Stromal cell of bone marrow (primary cell): ENCODE measurements at regions not wholly inside any gene's neighbourhood (a gene's known extent, or its start where the extent isn't known, plus 50 kb on each side); places are given as distances from the start of the nearest gene placed in this dataset.

ENCODE experiments used
- DNase-seq: peaks from one replicate; pipeline ENCODE4 v3.0.0-alpha.2; 2012; ENCODE audit warnings: low read depth

DNA sequence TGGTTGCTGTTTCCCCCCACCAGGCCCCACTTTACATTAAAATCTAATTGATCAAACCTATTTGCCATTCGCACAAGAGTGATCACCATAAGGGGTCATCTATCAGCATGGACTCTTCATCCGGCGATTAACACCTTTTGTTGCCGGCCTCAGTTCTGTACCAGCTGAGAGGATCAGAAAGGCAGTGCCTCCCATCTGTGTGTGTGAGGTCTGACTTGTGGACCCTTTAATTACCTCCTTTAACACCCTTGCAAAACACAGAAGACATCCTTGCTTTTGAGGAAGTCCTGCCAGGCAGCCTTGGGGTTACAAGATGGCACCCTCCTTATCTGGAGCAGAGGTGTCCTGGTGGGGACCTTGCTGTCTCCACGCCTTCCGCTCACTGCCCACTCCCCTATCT lies 77.2 kb upstream of the IRX3 start:
- no peak for DNase-seq

DNA sequence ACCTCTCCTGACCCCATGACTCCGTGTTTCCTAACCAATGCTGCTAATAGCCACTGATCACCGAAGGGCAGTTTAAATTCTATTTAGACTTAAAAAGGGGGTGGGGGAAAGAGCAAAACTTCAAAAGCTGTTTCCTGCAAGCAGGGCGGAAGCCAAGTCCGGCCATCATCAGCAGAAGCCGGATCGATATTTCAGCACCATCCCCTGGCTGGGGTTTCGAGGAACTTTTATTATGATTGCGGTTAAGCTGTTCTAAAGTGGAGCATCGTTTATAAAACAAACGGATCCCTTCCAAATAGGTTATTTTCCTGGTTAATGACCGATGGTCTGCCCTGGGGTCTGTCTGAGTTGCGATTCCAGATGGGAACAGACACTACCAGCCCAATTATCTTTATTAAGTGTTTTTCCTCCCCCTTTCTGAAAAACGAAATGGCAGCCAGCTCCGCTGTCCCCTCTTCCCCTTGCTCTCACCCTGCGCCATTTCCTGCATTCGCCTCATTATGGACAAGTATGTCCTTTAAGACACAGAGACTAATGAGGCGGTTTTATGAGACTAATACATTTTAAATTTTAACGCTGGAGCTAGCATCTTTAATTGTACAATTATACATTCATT lies 76.1 kb upstream of the IRX3 start:
- no peak for DNase-seq

DNA sequence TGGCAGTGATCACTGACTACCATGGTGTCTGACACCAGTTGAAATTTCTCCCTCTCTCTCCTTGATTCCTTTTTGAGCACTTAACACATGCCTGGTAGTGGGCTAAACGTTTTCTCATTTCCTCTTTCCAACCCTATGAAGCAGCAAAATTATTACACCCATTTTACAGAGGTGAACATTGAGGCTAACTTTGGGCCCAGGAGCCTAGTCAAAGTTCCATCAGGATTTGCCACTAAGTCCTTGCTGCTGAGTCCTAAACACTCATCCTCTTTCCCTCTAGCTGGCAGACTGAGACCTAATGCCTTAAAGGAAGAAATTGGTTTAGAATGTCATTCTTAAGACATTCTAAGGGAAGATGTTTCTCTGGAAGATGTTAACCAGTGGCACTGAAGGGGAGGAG lies 74.7 kb upstream of the IRX3 start:
- DNase-seq: no peak

DNA sequence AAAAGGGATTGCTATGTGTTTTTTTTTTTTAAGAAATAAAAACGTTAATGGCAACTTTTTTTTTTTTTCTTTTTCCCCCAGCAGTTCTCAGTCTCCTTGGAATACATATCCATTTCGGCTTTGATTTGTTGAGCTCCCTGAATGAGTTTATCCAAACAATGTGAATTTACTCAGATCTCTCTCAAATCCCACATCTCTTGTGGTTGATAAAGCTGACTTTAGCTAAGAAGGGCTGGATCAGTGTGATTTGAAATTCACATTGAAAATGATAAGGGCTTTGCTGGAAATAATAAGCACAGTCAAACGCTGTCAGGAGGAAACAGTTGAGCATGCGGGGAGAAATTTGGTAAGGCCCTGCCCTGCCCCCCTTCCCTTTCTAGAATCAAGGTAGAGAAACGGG lies 74.1 kb upstream of the IRX3 start:
- DNase-seq: no peak

DNA sequence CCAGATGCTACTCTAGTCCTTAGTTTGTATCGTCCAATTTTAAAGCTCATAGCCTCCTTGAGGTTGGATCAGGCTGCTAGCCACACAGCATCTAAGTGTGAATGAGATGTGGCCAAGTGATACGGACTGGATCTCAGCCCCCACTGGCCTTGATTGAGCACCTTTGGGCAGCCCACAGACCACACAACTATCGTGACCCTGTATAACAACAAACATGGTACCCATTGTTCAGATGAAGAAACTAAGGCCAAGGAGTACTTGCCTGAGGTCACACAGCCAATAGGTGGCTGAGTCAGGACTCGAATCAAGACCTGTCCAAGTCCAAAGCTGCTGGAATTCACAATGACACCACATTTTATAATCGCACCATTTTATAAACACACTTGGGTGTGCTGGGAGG lies 73.0 kb upstream of the IRX3 start:
- no peak for DNase-seq

DNA sequence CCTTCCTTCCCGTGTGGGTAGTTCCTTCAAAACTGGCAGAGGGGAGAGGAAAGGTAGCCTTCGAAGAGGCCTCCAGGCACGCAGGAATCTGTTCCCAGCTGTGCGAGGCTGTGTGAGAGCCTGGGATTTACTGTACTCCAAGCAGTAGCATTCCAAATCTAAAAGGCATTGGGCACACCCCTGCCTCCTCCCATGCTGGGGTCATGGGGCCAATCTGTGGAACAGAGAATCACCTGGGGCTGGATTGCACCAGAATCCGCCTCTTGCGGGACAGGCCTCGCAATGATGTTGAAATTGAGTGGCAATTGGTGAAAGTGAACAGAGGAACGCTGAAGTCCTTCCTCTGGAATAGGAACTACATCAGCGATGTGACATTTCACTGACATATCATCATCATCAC lies 72.5 kb upstream of the IRX3 start:
- no peak for DNase-seq

DNA sequence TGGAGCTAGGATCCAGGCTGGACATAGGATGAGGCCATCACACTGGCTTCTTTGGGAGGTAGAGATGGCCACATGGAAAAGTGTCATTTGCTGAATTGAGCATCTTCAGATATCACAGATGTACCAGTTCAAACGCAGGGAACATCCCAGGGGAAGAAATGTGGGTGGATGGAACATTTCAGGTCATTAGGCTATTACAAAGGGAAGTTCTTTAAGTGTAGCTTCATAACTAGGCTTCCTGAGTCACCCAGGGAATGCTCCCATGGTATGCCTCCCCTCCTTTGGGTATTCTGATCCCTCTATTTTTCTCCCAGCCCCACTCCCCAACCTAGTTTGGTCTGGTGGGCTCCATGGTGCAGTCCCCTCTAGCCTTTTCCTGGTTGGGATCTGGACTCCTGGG lies 69.8 kb upstream of the IRX3 start:
- DNase-seq: no peak

DNA sequence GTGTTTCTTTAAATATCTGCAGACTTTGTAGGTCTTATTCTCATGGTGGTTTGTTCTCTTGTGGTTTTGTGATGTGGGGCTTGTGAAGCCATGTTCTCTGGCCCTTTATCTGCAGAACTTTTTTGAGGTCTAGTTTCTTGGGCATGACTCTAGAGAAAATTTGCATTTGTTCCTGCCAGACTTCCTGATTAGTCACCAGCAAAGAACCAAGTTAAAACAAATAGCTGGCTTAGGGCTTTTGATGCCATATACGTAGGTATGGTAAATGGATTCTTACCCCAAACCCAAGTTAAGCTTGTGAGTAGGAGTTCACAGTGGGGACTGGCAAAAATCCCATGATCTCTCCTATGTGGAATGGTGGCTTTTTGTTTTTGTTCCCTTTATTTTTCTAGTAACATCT lies 68.7 kb upstream of the IRX3 start:
- DNase-seq: peak; percentile 64

DNA sequence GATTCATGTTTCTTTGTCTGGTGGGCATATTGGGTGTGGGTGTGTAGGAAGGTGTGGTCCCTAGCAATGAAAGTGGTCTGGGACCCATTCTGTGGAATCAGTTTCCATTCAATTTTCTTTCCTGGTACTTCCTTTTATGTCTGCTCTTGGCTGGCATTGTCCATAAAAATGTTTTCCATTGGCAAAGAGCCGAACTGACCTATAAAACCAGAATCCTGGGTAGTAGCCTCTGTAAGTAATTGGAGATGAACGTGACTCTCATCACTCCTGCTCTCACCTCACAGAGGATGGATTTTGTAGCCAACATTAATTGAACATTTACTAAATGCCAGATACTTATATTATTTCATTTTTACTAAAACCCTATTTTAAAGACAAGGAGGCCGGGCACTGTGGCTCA lies 66.5 kb upstream of the IRX3 start:
- DNase-seq: no peak

DNA sequence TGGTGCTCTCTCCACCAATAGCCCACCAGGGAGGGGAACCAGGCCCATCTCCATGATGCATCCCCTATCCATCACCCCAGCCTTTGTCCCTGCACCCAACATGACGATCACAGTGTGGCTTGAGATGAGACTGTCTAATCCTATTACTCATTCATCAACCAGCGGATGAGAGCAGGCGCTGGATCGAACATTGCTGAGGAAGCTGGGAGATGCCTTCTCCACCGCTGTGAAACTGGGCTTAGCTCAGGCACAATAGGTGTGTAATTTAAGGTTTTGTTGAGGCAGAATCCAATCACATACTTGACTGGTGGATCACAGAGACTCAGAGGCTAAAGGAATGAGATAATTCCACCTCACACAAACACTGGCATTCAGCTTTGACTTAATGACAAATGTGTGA lies 64.6 kb upstream of the IRX3 start:
- no peak for DNase-seq

DNA sequence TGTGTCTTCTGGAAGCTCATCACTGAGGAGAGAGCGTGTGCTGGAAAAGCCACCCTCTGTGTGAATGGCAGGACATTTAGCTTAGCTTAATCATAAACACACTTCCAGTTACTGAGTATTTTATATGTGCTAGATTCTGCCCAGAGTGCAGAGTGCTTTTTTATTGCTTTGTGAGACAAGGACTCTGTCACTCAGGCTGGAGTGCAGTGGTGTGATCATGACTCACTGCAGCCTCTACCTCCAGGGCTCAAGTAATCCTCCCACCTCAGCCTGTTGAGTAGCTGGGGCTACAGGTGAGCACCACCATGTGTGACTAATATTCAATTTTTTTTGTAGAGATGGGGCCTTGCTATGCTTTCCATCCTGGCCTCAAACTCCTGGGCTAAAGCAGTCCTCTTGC lies 61.4 kb upstream of the IRX3 start:
- no peak for DNase-seq

DNA sequence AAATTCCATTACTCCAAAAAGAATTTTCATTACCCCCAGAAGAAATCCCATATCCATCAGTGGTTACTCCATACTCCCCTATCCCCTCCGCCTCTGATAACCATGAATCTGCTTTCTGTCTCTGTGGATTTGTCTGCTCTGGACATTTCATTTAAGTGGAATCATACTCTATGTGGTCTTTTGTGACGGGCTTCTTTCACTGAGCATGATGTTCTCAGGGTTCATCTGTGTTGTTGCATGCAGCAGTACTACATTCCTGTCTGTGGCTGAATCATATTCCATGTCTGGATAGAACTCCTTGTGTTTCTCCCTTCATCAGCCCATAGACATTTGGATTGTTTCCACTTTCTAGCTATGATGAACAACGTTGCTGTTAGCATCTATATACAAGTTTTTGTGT lies 59.5 kb upstream of the IRX3 start:
- DNase-seq: no peak

DNA sequence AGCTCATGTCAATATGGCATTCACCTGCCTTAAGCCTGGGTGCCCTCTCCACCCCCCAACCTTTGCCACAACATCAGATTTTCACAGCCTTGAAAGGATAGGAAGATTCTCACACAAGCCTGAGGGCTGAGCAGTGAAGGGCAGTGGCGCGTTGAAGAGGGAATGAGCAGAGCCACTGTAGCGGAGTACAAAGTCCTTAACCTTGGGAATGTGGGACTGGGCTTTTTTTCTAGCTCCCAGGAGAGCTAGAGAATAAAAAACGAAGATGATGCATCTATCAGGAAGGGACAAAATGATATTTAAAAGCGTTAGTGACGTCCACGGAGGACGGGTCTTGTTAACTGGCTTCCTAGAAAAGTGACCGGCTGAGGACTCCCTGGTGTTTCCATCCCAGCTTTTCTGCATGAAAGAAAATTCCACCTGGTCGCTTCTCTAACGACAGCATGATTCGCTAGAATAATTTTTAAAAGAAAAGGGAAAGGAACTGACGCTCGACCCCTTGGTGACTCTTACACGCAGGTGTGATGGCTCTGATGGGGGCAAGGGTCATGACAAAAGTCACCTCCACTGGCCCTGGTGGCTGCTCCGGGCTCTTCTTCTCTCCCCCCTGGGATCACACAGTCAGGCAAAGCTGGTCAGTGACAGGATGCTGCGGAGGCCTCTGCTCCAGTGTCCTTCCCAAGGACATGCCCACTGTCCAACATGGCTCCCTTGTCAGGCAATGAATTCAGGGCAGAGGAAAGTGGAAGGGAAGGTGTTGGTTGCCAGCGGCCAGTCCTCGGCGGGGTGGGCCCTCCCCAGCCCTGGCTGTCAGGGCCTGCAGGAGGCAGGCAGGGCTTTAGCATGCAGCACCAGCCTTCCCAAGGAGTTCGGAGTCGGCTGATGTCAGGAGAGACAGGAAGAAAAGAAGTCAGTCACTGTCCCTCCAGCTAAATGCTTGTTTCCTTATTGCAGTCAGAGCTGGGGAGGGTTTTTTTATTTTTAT lies 58.4 kb upstream of the IRX3 start:
- DNase-seq: no peak

DNA sequence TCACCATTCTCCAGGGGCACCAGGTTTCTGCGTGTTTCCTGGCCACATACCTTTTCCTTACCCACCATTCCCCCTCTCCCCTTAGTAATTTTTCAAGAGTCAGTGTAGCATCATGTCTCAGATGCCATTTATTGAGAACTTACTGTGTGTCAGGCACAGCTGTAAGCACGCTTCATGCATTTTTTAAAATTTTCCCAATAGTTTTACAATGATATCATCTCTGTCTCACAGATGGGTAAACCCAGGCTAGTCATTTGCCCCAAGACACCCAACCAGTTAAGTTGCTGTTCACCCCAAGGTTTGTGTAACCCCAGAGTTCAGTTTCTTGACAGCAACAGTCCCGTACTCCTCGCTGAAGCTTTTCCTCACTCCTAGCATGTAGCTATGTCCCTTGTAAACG lies 56.4 kb upstream of the IRX3 start:
- DNase-seq: no peak

DNA sequence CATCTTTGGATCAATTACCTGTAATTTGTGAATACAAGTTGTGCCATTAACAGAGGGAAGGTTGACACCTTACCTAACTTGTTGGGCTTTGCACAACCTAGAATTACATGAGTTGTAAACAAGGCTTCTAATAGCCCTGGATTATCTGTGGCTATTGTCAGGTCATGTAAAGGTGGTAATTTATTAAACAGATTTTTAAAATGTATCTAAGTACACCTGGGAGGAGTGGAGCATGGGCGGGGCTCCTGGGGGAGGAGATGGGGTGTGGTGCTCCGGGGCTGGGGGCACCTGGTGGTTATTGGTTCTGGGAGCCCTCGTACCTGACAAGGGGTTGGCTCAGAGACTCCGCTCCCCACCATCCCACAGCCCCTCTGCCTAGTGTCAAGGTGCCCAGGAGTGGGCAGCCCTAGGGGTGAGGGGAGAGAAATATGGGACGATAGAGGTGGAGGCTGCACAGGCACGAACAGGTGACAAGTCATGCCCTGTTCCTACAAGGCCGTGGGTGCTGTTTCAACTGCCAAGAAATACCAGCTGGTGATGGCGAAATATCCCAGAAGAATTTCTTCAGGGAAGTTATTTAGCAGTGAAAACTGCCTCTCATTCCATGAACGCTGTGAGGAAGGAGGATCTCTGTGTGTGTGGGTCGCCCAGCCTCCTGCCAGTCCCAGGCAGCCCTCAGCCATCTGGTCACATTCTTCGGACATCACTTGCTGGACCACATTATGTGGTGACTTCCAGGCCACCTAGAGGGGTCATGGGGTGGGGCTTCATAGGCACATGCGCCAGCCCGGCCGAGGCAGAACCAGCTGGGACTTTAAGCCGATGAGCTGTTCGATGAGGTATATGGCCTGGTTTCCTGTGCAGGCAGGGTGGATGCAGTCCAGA lies 55.5 kb upstream of the IRX3 start:
- DNase-seq: no peak

DNA sequence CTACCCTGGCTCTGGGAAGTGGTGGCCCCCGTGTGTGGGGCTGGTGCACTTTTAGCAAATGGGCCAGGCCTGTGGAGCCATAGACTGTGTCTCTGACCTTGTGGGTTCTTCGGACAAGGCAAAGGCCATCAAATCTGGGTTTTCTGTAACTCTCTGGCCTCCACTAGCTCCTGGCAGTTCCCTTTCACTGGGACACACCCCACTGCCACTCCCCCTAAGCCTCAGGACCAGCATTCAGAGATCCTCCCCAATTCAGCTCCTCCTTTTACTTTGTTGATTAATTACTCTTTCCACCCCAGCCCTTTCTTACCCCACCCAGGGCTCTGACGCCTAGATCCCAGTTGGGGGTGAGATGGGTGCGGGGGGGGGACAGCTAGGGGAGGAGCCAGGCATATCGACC lies 53.9 kb upstream of the IRX3 start:
- DNase-seq: no peak

DNA sequence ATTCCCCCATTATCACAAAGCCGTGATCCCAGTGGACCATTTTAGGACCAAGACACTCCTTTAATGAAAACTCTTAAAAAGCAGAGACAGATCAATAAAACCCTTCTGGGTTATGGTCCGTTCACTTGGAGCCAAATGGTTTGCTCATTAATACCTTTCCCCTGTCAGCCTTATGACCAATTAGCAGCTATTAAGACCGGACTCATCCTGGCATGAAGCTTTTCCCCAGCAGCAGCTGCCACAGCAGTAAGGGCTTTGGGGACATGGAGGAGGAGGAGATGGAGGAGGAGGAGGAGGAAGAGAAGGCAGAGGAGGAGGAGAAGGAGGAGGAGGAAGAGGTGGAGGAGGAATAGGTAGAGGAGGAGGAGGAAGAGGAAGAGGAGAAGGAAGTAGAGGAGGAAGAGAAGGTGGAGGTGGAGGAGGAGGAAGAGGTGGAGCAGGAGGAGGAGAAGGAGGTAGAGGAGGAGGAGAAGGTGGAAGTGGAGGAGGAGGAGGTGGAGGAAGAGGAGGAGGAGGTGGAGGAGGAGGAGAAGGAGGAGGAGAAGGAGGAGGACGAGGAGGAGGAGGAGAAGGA lies 50.1 kb upstream of the IRX3 start:
- DNase-seq: no peak
